HG02840 (cell line): ENCODE measurements at regions not wholly inside any gene's neighbourhood (a gene's known extent, or its start where the extent isn't known, plus 50 kb on each side); places are given as distances from the start of the nearest gene placed in this dataset.
"Not testable (repeated sequence)": the region's sequence is repeated elsewhere in the genome, so short reads cannot be mapped to it uniquely, and the experiment has no call there.

Experiments
- ATAC-seq: cut with Tn5 transposase; IDR thresholded peaks from one replicate; pipeline ENCODE4 v1.9.1; 2021; ENCODE audit warnings: mild to moderate bottlenecking, moderate library complexity, moderate number of reproducible peaks; ENCODE audit not compliant: unreplicated experiment, low FRiP score

DNA sequence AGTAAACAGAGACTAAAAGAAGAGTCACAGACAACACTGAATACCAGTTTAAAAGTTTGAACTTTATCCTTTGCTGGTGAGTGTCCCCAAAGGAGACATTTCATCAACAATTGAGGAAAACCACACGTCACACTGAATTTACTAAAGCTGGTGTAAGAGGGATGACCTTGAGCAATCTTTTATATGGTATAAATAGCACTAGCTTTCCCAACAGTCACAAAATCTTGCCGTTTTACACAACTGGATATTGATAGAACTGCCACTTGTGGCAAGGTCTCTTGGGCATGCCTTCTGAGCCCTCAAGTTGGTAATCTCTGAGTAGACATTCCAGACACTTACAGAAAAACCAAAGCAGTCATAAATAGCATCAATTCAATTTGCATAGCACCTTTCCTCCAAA lies 311.5 kb upstream of the TARS1 start:
- no peak for ATAC-seq

DNA sequence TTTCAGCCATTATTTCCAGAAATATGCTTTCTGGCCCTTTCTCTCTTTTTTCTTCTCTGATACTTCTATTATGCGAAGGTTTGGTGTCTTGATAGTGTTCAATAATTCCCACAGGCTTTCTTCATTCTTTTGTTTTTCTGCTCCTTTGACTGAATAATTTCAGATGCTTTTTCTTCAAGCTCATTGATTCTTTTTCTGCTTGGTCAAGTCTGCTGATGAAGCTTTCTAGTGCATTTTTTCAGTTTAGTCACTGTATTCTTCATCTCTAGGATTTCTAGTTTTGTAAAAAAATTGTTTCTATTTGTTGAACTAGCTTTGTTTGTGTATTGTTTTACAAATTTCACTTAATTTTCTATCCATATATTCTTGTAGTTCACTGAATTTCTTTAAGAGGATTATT lies 304.0 kb upstream of the TARS1 start:
- ATAC-seq: no peak

DNA sequence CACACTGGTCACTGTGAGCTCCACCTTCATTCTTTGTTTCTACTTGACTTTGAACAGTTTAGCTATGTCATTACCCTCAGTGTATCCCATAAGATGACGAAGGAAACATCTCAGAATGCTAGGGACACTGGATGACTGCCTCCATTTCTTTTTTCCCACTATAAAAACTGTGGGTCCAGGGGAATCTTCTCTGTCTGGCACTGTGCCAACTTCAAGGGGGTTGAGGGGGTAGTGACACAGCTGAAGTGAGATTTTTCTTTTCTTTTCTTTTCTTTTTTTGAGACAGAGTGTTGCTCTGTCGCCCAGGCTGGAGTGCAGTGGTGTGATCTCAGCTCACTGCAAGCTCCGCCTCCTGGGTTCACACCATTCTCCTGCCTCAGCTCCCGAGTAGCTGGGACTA lies 302.6 kb upstream of the TARS1 start:
- ATAC-seq: not testable (repeated sequence)

DNA sequence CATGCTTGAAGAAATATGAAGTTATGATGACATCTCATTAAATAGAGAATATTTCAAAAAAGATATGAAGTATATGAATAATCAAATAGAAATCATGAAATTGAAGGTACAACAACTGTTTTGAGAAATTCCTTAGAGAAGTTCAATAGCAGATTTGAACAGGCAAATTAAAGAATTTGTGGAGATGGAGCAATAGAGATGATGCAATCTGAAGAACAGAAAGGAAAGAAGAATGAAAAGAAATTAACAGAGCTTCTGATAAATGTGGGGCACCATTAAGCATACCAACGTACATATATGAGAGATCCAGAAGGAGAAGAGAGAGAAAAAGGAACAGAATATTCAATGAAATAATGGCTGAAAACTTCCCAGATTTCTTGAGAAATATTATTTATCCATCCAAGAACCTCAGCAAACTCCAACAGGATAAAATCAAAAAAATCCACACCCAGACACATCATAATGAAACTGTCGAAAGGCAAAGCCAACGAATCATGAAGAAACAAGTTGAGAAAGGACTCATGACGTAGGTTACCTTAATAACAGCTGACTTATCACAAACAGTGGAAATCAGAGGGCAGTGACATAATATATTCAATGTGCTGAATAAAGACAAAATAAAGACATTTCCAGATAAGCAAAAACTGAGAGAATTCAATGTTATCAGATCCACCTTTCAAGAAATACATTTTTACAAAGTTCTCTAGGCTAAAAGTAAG lies 297.2 kb upstream of the TARS1 start:
- ATAC-seq: no peak

DNA sequence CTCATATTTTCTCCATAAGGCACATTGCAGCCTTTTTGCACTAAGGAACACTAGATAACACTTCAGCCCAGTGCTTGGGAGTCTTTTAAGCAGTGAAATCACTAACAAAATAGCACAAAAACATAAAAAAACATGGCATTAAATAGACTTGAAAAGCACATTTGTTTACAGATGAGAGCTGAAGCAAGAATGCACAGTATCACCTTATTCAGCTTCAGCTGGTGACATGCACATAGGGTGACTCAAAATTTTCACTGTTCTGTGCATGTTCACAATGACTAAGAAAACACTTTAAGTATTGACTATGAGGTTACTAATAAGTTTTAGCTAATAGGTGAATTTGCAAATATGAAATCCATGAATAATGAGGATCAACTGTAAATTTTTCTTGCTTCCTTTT lies 293.9 kb upstream of the TARS1 start:
- no peak for ATAC-seq

DNA sequence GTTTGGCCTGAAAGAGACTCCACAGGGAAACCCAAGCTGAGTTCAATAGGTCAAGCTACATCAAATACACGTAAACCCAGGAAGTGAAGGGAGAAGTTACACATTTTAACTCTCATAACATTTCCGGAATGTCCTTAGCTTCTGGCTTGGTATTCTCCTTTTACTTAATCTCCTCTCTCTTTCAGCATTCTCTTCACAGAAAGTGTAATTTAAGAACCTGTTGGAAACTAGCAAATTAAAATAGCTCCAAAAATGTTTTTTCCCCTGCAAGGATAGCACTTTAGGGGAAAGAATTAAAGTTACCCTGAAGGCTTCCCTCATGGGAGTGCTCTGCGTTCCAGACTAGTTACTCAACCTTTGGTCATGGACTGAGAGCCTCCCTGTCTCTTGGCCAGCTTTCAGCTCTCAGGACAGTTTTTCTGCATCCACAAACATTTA lies 292.7 kb upstream of the TARS1 start:
- no peak for ATAC-seq

DNA sequence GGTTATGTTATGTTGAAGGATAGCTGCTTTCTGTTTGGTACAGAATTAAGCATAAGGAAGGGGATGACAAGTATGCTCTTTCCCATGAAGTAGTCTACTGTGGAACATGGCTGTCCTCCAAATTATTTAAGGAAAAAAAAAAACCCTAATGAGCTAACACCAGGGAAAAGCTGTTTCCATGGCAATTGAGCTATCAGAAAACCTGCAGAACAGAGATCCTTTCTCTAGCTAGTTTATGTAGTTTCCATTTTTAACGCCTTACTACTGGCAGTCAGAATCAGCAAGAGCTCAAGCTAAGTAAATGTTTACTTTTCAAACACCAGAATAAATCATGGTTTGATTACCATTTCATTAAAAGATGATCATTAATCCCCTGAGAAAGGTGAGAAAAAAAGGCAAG lies 287.4 kb upstream of the TARS1 start:
- ATAC-seq: no peak

DNA sequence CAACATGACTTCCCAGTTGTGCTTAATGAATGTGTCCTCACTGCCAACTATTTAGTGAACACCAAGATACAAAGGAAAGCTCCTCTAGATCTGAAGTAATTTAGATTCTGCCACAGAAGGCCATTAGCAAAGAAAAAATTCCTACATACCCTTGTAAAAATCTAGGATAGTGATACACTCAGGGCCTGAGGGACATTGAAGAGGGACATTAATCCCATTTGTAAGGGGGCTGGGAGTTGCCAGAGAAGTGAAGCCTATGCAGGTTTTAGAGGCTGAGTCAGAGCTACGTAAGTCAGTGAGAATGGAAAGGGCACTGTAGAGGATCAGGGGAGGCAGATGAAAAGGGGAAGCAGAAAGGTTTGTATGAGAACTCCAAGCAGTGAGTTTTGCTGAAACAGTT lies 286.9 kb upstream of the TARS1 start:
- no peak for ATAC-seq

DNA sequence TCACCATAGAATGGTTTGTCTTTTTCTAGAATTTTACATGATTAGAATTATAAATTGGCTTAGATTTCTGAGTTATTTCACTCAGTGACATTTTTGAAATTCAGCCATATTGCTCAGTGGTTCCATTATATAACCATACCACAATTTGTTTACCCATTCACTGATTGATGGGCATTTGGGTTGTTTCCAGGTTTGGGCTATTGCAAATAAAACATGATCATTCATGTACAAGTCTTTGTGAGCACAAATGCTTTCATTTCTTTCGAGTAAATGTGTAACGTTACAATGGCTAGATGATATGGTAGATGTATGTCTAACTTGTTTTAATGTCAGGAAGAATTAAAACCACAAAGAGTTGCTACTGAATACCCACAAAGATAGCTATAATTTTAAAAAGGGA lies 279.9 kb upstream of the TARS1 start:
- ATAC-seq: no peak

DNA sequence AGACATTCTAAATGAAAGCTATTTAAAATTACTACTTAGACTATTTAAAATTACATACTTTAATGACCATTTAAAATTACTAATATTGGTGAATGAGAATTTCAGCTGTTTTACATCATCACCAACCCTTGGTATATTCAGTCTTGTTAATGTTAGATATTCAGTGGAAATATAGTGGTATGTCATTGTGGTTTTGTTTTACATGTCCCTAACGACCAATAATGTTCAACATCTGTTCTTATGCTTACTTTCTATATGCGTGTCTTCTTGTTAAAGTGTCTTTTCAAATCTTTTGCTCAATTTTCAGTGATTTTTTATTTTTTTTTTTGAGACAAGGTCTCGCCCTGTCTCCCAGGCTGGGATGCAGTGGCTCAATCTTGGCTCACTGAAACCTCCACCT lies 279.3 kb upstream of the TARS1 start:
- no peak for ATAC-seq

DNA sequence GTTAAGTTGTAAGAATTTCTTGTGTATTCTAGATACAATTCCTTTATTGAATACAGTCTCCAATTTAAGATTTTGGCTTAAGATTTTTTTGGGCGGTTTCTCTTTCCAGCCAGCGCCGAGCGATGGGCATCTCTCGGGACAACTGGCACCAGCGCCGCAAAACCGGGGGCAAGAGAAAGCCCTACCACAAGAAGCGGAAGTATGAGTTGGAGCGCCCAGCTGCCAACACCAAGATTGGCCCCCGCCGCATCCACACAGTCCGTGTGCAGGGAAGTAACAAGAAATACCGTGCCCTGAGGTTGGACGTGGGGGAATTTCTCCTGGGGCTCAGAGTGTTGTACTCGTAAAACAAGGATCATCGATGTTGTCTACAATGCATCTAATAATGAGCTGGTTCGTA lies 278.7 kb upstream of the TARS1 start:
- no peak for ATAC-seq

DNA sequence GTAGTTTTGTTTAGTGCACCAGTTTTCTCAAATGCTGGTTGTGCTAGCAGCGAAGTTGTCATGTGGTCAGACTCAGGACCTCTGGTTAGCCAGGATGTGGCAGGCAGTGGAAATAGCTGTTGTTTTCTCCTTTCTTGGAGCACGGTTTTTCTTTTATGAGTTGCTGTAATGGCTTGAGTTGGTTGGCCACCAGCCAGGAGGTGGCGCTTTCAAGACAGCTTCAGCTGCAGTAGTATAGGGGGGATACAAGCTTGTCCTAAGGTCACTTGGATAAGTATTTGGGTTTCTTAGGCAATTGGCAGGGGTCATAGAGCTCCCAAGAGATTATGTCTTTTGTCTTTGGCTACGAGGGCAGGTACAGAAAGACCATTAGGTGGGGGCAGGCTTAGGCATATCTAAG lies 274.2 kb upstream of the TARS1 start:
- ATAC-seq: no peak

DNA sequence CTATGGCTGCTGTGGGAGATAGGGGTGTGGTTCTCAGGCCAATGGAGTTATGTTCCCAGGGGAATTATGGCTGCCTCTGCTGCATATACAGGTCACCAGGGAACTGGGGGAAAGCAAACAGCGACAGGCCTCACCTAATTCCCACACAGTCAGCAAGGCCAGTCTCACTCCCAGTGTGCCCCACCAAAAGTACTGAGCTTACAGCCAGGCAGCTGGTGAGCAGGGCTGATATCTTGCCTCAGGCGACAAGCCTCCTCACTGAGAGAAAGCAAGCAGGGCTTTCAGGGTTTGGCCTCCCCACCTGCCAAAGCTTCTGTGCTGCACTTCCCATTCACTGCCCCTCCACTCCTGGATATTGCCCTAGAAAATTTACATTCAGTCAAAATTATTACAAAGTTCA lies 273.8 kb upstream of the TARS1 start:
- no peak for ATAC-seq

DNA sequence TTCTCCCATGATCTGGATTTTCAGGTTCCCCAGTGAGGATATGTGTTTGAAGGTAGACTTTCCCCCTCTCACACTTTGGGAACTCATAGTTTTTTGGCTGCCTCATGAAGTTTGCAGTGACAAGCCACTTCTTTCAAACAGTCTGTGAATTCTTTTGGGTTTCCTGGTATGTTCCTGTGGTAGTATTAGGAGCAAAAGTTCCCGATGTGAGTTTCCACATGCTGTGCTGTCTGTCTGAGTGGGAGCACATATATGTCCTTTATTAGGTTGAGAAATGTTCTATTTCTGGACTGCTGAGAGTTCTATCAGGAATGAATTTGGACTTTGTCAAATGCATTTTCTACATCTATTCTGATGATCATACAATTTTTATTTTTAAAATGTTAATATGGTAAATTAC lies 273.2 kb upstream of the TARS1 start:
- no peak for ATAC-seq

DNA sequence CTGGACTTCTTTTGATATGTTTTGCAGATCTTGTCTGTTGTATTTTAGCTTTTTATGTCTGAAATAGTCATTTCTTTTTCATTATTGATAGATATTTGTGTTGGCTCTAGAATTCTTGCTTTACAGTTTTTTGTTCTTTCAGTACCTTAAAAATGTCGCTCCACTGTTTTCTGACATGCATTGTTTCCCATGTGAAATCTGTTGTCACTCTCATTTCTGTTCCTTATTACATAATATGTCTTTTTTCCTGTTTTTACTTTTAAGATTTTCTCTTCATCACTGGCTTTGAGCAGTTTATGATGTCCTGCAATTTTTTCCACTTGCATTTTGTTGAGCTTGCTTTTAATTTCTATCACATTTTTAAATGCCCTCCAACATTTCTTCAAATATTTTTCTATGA lies 270.4 kb upstream of the TARS1 start:
- ATAC-seq: no peak

DNA sequence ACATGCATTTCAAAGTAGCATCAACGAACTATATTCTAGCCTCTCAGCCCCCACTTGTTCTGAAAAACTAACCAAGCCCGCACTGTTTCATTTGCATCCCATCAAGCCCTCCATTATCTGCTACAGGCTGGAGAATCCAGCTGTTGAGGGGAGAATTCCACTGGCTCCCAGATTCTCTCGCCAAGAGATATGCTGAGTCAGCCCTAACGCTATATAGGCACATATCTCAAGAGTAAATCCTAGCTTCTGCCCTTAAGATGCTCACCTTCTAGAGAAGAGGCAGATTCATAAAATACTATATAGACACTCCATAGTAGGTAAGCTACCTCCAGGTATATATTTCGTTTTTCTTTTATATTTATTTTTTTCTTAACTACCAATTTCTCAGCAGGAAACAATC lies 266.4 kb upstream of the TARS1 start:
- no peak for ATAC-seq

DNA sequence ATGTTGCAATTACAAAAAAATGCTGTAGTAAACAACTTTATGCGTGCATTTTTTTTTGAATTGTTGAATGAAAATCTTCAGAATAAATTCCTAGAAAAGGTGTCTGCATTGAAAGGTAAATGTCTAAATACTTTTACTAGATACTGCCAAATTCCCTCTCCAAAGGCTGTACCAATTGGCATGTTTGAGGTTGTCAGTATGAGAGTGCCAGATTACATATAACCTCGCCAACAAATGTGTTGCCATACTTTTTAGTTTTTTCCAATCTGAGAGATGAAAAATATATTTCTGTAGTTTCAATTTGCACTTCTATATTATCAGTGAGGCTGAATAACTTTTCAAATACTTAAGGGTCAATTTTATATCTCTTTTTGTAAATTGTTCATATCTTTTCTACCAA lies 261.5 kb upstream of the TARS1 start:
- ATAC-seq: no peak

DNA sequence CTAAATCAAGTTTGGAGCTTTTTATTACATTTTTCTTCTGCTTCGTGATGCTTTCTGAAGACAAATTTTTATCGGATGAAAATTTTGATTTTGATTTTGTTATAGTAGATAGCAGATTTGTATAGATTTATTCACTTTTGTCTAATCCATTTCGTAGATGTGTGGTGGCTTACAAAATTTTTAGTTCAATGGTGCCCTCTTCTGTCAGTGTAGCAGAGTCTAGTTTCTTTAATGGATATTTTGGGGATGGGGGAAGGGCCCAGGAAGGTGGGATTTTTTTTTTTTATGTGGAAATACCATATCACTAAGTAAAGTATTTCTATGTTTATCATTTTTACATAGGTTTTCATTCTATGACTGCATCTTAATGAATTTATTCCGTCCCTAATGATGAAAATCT lies 259.9 kb upstream of the TARS1 start:
- no peak for ATAC-seq

DNA sequence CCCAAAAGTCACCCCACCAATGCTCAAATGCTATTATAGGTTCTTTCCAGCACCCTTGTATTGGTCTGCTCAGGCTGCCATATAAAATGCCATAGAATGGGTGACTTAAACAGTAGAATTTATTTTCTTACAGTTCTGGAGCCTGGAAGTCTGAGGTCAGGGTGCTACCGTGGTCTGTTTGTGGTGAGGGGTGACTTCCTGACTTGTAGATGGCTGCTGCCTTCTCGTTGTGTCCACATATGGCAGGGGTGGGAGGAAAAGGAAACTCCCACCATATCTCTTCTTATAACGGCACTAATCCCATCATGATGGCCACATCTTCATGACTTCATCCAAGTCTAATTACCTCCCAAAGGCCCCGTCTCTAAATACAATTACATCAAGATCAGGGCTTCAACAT lies 257.8 kb upstream of the TARS1 start:
- no peak for ATAC-seq

DNA sequence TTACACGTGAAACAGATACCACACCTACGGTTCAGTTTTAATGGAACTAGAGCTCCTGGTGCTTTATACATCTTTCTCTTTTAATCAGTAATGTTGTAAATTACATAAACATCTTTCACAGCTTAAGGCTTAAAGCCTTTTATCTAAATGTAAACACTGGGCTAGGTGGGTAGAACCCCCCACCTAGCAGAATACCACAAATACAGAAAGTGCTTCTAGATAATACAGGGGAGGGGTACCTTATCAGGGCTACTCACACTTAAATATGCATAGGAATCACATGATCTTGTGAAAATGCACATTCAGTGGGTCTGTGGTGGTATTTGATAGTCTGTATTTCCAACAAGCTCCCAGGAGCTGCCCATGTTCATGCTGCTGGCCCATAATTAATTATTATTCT lies 256.4 kb upstream of the TARS1 start:
- no peak for ATAC-seq

DNA sequence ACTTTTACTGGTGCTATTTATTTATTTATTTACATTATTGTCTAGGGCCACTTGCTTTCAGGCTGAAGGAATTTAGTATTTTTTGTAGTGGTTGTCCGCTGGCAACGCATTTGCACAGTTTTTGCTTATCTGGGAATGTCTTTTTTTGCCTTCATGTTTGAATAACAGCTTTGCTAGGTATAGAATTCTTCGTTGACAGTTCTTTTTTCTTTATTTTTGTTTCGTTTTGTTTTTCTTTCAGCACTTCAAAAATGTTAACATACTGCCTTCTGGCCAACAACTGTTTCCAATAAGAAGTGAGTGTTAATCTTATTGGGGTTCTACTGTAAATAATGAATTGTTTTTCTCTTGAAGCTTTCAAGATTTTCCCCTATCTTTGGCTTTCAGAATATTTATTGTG lies 252.7 kb upstream of the TARS1 start:
- ATAC-seq: no peak

DNA sequence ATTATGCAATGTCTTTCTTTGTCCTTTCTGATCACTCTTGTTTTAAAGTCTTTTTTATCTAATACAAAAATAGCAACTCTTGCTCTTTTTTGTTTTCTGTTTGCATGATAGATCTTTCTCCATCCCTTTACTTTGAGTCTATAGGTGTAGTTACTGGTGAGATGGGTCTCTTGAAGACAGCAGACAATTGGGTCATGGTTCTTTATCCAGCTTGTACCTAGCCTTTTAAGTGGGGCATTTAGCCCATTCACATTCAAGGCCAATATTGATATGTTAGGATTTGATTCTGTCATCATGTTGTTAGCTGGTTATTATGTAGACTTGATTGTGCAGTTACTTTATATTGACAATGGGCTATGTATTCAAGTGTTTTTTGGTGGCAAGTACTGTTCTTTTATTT lies 245.9 kb upstream of the TARS1 start:
- no peak for ATAC-seq
